Fibroblast of lung (primary cell): ENCODE measurements at regions not wholly inside any gene's neighbourhood (a gene's known extent, or its start where the extent isn't known, plus 50 kb on each side); places are given as distances from the start of the nearest gene placed in this dataset.

ENCODE experiments used
- DNase-seq, 2 donors: peaks; one replicate each; pipeline versions ENCODE4 v3.0.0 to v3.0.0-alpha.2; 2010; ENCODE audit warnings: low read depth in 2 of 2
- H2AFZ ChIP-seq: 2 replicates; pipeline ENCODE4 v1.5.1; 2012; ENCODE audit warnings: low read length, control low read depth, inconsistent platforms
- H3K27ac ChIP-seq: 2 replicates; pipeline ENCODE4 v1.5.1; 2011; ENCODE audit warnings: low read length, control low read depth; ENCODE audit not compliant: insufficient read depth
- H3K27me3 ChIP-seq: 2 replicates; pipeline ENCODE4 v1.5.1; 2011; ENCODE audit warnings: mild to moderate bottlenecking, low read length; ENCODE audit not compliant: control insufficient read depth, insufficient read depth
- H3K36me3 ChIP-seq: 2 replicates; pipeline ENCODE4 v1.5.1; 2011; ENCODE audit warnings: low read length; ENCODE audit not compliant: control insufficient read depth, insufficient read depth
- H3K4me1 ChIP-seq: 2 replicates; pipeline ENCODE4 v1.5.1; 2011; ENCODE audit warnings: low read length; ENCODE audit not compliant: control insufficient read depth, insufficient read depth; ENCODE audit errors: extremely low read depth
- H3K4me2 ChIP-seq: 2 replicates; pipeline ENCODE4 v1.5.1; 2011; ENCODE audit warnings: low read length, control low read depth; ENCODE audit not compliant: insufficient read depth; ENCODE audit errors: extremely low read depth
- H3K4me3 ChIP-seq, 4 experiments: fragments of 200-600 bp in 1 of 4; sonication (generic) in 1 of 4; replicated peaks in 1 of 4; 2 replicates each; pipeline ENCODE4 v1.5.1; 2011 to 2016; ENCODE audit warnings: low read length in 4 of 4, low read depth in 3 of 4, mild to moderate bottlenecking in 3 of 4, control low read depth in 2 of 4, inconsistent platforms in 1 of 4, mixed read lengths in 1 of 4; ENCODE audit not compliant: insufficient read depth in 1 of 4; ENCODE audit errors: control extremely low read depth in 1 of 4
- H3K79me2 ChIP-seq: 2 replicates; pipeline ENCODE4 v1.5.1; 2012; ENCODE audit warnings: mild to moderate bottlenecking, low read length, inconsistent platforms; ENCODE audit not compliant: control insufficient read depth, insufficient read depth
- H3K9ac ChIP-seq: 2 replicates; pipeline ENCODE4 v1.5.1; 2011; ENCODE audit warnings: mild to moderate bottlenecking, low read length, control low read depth; ENCODE audit not compliant: insufficient read depth
- H3K9me3 ChIP-seq: 2 replicates; pipeline ENCODE4 v1.5.1; 2012; ENCODE audit warnings: low read depth, low read length; ENCODE audit not compliant: control insufficient read depth, insufficient read depth
- H4K20me1 ChIP-seq: 2 replicates; pipeline ENCODE4 v1.5.1; 2011; ENCODE audit warnings: low read length; ENCODE audit not compliant: control insufficient read depth, insufficient read depth; ENCODE audit errors: extremely low read depth
- EZH2 ChIP-seq: IDR thresholded peaks from 2 replicates; pipeline ENCODE4 v1.5.1; 2012; ENCODE audit warnings: low read length, control low read depth, mild to moderate bottlenecking; ENCODE audit errors: missing control alignments
- TF ChIP-seq, protein P1 (sequence below), 2 donors: IDR thresholded peaks in 1 of 2; conservative IDR thresholded peaks in 1 of 2; 1 replicate in 1 of 2; 2 replicates in 1 of 2; pipeline ENCODE4 v1.5.1; 2011 to 2012; ENCODE audit warnings: low read length in 2 of 2, control low read depth in 1 of 2, inconsistent platforms in 1 of 2, low read depth in 1 of 2, mild to moderate bottlenecking in 1 of 2

- Histone ChIP-seq H3K4me2 (no peak overlapping the region), H2AFZ (no peak overlapping the region), H3K9ac (no peak overlapping the region), H3K4me3 (no peak overlapping the region), H3K79me2 (no peaks in the 10 kb centered on the region), H4K20me1 (no peaks in the 10 kb centered on the region), H3K4me1 (no peaks in the 10 kb centered on the region), H3K36me3 (no peaks in the 10 kb centered on the region), H3K9me3 (no peaks in the 10 kb centered on the region), H3K27ac (no peak overlapping the region), H3K27me3 (no peaks in the 10 kb centered on the region)
- TF ChIP-seq EZH2 = no peak
- TF ChIP-seq, protein P1, sequence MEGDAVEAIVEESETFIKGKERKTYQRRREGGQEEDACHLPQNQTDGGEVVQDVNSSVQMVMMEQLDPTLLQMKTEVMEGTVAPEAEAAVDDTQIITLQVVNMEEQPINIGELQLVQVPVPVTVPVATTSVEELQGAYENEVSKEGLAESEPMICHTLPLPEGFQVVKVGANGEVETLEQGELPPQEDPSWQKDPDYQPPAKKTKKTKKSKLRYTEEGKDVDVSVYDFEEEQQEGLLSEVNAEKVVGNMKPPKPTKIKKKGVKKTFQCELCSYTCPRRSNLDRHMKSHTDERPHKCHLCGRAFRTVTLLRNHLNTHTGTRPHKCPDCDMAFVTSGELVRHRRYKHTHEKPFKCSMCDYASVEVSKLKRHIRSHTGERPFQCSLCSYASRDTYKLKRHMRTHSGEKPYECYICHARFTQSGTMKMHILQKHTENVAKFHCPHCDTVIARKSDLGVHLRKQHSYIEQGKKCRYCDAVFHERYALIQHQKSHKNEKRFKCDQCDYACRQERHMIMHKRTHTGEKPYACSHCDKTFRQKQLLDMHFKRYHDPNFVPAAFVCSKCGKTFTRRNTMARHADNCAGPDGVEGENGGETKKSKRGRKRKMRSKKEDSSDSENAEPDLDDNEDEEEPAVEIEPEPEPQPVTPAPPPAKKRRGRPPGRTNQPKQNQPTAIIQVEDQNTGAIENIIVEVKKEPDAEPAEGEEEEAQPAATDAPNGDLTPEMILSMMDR (conservative IDR thresholded peaks at IDR 0.05 in 1 of 2, IDR thresholded peaks at IDR 0.05 in 1 of 2; ENCODE audit: low read depth in 1 of 2, low read length in 2 of 2) = no peak
- no peak for DNase-seq
Observed at GRCh38 chr3:19825193-19825592, 108.8 kb downstream of the EFHB start.

- H3K27me3 ChIP-seq = no peaks in the 10 kb centered on the region
- H3K4me1 ChIP-seq = no peaks in the 10 kb centered on the region
- no peaks in the 10 kb centered on the region for H4K20me1 ChIP-seq
- H3K36me3 ChIP-seq = no peaks in the 10 kb centered on the region
- DNase-seq = no peak
- no peak overlapping the region for H3K4me3 ChIP-seq
- no peaks in the 10 kb centered on the region for H3K79me2 ChIP-seq
- H3K9ac ChIP-seq = no peak overlapping the region
- H3K27ac ChIP-seq = no peak overlapping the region
- H3K9me3 ChIP-seq = no peaks in the 10 kb centered on the region
- H2AFZ ChIP-seq = no peak overlapping the region
- no peak overlapping the region for H3K4me2 ChIP-seq
- TF ChIP-seq EZH2 = no peak
- TF ChIP-seq, protein P1 (conservative IDR thresholded peaks at IDR 0.05 in 1 of 2, IDR thresholded peaks at IDR 0.05 in 1 of 2; ENCODE audit: low read depth in 1 of 2, low read length in 2 of 2) = no peak
Observed at GRCh38 chr3:19822805-19823204, 111.2 kb downstream of the EFHB start.

- Histone ChIP-seq H3K27me3 (no peaks in the 10 kb centered on the region), H3K4me1 (no peaks in the 10 kb centered on the region)
Observed at GRCh38 chr3:19816631-19817030, 117.4 kb downstream of the EFHB start.

More at GRCh38 chr3:19816631-19817030, 117.4 kb downstream of the EFHB start:
- TF ChIP-seq, protein P1 (conservative IDR thresholded peaks at IDR 0.05 in 1 of 2, IDR thresholded peaks at IDR 0.05 in 1 of 2; ENCODE audit: low read depth in 1 of 2, low read length in 2 of 2) = no peak
- TF ChIP-seq EZH2 = no peak
- Histone ChIP-seq H3K4me3 (no peak overlapping the region), H3K36me3 (no peaks in the 10 kb centered on the region), H3K27ac (no peak overlapping the region), H4K20me1 (no peaks in the 10 kb centered on the region), H3K9me3 (no peaks in the 10 kb centered on the region), H3K4me2 (no peak overlapping the region), H3K9ac (no peak overlapping the region), H2AFZ (no peak overlapping the region), H3K79me2 (no peaks in the 10 kb centered on the region)
- no peak for DNase-seq
